HepG2 (cell line): ENCODE measurements at regions not wholly inside any gene's neighbourhood (a gene's known extent, or its start where the extent isn't known, plus 50 kb on each side); places are given as distances from the start of the nearest gene placed in this dataset.

ENCODE experiments used
- ATAC-seq: fragments of 200-7000 bp; cut with Tn5 transposase; 3 replicates; pipeline ENCODE4 v1.9.1; 2020; ENCODE audit warnings: mild to moderate bottlenecking, moderate library complexity
- BruUV-seq: library from RNA; stranded (reverse); fragments of 400-500 nt; replicated peaks from 2 replicates; lab custom pipeline; 2021; lab: Mats Ljungman, UMichigan
- CTCF ChIA-PET: fragments of 300-600 bp; formaldehyde crosslinking; extraction: SDS; loops from one replicate; lab custom pipeline; 2021; ENCODE audit warnings: low total read pairs, inconsistent platforms, low intra/inter-chr PET ratio; lab: Yijun Ruan, JAX
- POLR2A ChIA-PET: fragments of 350-600 bp; sonication (Branson Sonifier 250); formaldehyde crosslinking; loops from one replicate; lab custom pipeline; 2020; ENCODE audit warnings: antibody characterized with exemption, inconsistent platforms; lab: Yijun Ruan, JAX
- DNase-seq: peaks from one replicate; pipeline ENCODE4 v3.0.0-alpha.2; 2015; ENCODE audit warnings: low spot score
- FAIRE-seq: peaks from 3 replicates; lab custom pipeline; 2011; peaks lifted over from hg19 to GRCh38; lab: Jason Lieb, UNC
- H2AFZ ChIP-seq: one replicate; pipeline ENCODE4 v1.6.1; 2011; ENCODE audit warnings: low read length, inconsistent platforms
- H3K27ac ChIP-seq: fragments of 300-600 bp; 3 replicates; pipeline ENCODE4 v1.8.0; 2011; ENCODE audit warnings: mixed run types, mild to moderate bottlenecking, mixed read lengths, low read length, inconsistent platforms; ENCODE audit not compliant: insufficient read depth; ENCODE audit errors: extremely low read length
- H3K27me3 ChIP-seq, 2 experiments: fragments of 200-600 bp in 1 of 2; 2 replicates in 1 of 2; 3 replicates in 1 of 2; pipeline versions ENCODE4 v1.6.0 to v1.8.0; 2011; ENCODE audit warnings: low read length in 2 of 2, mild to moderate bottlenecking in 2 of 2, moderate library complexity in 2 of 2, inconsistent platforms in 1 of 2; ENCODE audit not compliant: insufficient read depth in 2 of 2, control insufficient read depth in 1 of 2
- H3K36me3 ChIP-seq, 2 experiments: fragments of 200-600 bp in 1 of 2; replicated peaks in 1 of 2; 2 replicates in 1 of 2; 3 replicates in 1 of 2; pipeline versions ENCODE4 v1.5.1 to v1.8.0; 2011; ENCODE audit warnings: low read length in 2 of 2, inconsistent platforms in 1 of 2; ENCODE audit not compliant: insufficient read depth in 2 of 2, control insufficient read depth in 1 of 2
- H3K4me1 ChIP-seq: 2 replicates; pipeline ENCODE4 v1.5.1; 2012; ENCODE audit warnings: low read length, inconsistent platforms; ENCODE audit not compliant: insufficient read depth
- H3K4me2 ChIP-seq: 2 replicates; pipeline ENCODE4 v1.6.0; 2011; ENCODE audit warnings: low read depth, low read length, inconsistent platforms
- H3K4me3 ChIP-seq, 3 experiments: fragments of 200-600 bp in 1 of 3; sonication (generic), shearing (Covaris generic) in 1 of 3; replicated peaks in 1 of 3; 2 replicates each; pipeline ENCODE4 v1.5.1; 2011 to 2016; ENCODE audit warnings: low read length in 3 of 3, inconsistent platforms in 2 of 3, low read depth in 2 of 3, mild to moderate bottlenecking in 2 of 3, control low read depth in 1 of 3, mixed read lengths in 1 of 3; ENCODE audit not compliant: insufficient read depth in 1 of 3
- H3K79me2 ChIP-seq: one replicate; pipeline ENCODE4 v1.6.1; 2011; ENCODE audit warnings: low read length, inconsistent platforms; ENCODE audit not compliant: insufficient read depth
- H3K9ac ChIP-seq: 2 replicates; pipeline ENCODE4 v1.6.0; 2011; ENCODE audit warnings: mild to moderate bottlenecking, low read depth, low read length, inconsistent platforms; ENCODE audit not compliant: insufficient read depth
- H3K9me3 ChIP-seq: 2 replicates; pipeline ENCODE4 v1.5.1; 2012; ENCODE audit warnings: mild to moderate bottlenecking, low read length
- H4K20me1 ChIP-seq: 2 replicates; pipeline ENCODE4 v1.6.0; 2011; ENCODE audit warnings: inconsistent platforms, mild to moderate bottlenecking, low read length, moderate library complexity; ENCODE audit not compliant: insufficient read depth
- ATF7-NPFF ChIP-seq: sonication (generic); formaldehyde crosslinking; IDR thresholded peaks from 2 replicates; pipeline ENCODE4 v1.8.1; 2023; ENCODE audit warnings: mild to moderate bottlenecking, low read depth, missing genetic modification reagents, moderate library complexity
- BCL6 ChIP-seq: IDR thresholded peaks from 2 replicates; pipeline ENCODE4 v1.6.1; 2016; ENCODE audit warnings: missing genetic modification reagents, missing compliant biosample characterization
- CCAR2 ChIP-seq: fragments of 200-400 bp; formaldehyde crosslinking; optimal IDR thresholded peaks from 2 replicates; pipeline ENCODE3; 2018; ENCODE audit warnings: low read depth, mild to moderate bottlenecking, low read length, moderate library complexity
- DZIP1 ChIP-seq: sonication (generic); formaldehyde crosslinking; IDR thresholded peaks from 2 replicates; pipeline ENCODE4 v1.5.0; 2020; ENCODE audit warnings: mild to moderate bottlenecking, missing genetic modification reagents
- FOXJ3 ChIP-seq: sonication (generic); formaldehyde crosslinking; IDR thresholded peaks from 2 replicates; pipeline ENCODE4 v1.4.0; 2020; ENCODE audit warnings: missing genetic modification reagents, mild to moderate bottlenecking, borderline replicate concordance
- GATA4 ChIP-seq: sonication (generic); IDR thresholded peaks from 2 replicates; pipeline ENCODE4 v1.6.1; 2016; ENCODE audit warnings: antibody characterized with exemption, low read depth, borderline replicate concordance
- SALL2 ChIP-seq: sonication (generic); formaldehyde crosslinking; IDR thresholded peaks from 2 replicates; pipeline ENCODE4 v1.8.1; 2023; ENCODE audit warnings: mild to moderate bottlenecking, missing genetic modification reagents, inconsistent platforms
- ZNF10 ChIP-seq: sonication (generic); formaldehyde crosslinking; IDR thresholded peaks from 2 replicates; pipeline ENCODE4 v1.4.0; 2020; ENCODE audit warnings: mild to moderate bottlenecking, low read depth, missing genetic modification reagents, borderline replicate concordance
- ZNF264 ChIP-seq: sonication (generic); formaldehyde crosslinking; IDR thresholded peaks from 2 replicates; pipeline ENCODE4 v1.4.0; 2020; ENCODE audit warnings: missing genetic modification reagents
- ZNF781 ChIP-seq: sonication (generic); formaldehyde crosslinking; IDR thresholded peaks from 2 replicates; pipeline ENCODE4 v1.5.1; 2020; ENCODE audit warnings: borderline replicate concordance, mild to moderate bottlenecking, missing genetic modification reagents; ENCODE audit errors: not compliant biosample characterization
- WGBS: methylation state at CpG from one replicate; pipeline ENCODE4 v1.1.6; 2017; ENCODE audit warnings: low lambda C conversion rate; 5-methylcytosine and 5-hydroxymethylcytosine counted together
- in situ Hi-C: cut with HindIII; loops from 2 replicates; pipeline ENCODE4 v1.10.0; 2017; ENCODE audit warnings: low pct_unique_long_range_greater_than_20kb; ENCODE audit not compliant: extremely low pct_ligation_motif_present
- intact Hi-C: fragments of 100-400 bp; cut with micrococcal nuclease; formaldehyde crosslinking; loops from one replicate; pipeline ENCODE4 v1.10.0; 2022; ENCODE audit not compliant: unreplicated experiment
- TF ChIP-seq, protein P1 (sequence below): sonication (generic); formaldehyde crosslinking; IDR thresholded peaks from 2 replicates; pipeline ENCODE4 v1.4.0; 2020; ENCODE audit warnings: missing genetic modification reagents
- TF ChIP-seq, protein P2 (sequence below): sonication (generic); formaldehyde crosslinking; IDR thresholded peaks from 2 replicates; pipeline ENCODE4 v1.8.1; 2023; ENCODE audit warnings: missing genetic modification reagents, mild to moderate bottlenecking, borderline replicate concordance
- TF ChIP-seq, protein P3 (sequence below): sonication (generic); formaldehyde crosslinking; IDR thresholded peaks from 2 replicates; pipeline ENCODE4 v1.5.1; 2020; ENCODE audit warnings: mild to moderate bottlenecking, moderate library complexity, missing genetic modification reagents

- WGBS: 17% methylated on average over 9 of the region's 9 CpGs
- POLR2A ChIA-PET: no interaction called here
- DNase-seq: no peak
Observed at GRCh38 chr5:91875196-91875779, 492.2 kb upstream of the ARRDC3 start.

More at GRCh38 chr5:91875196-91875779, 492.2 kb upstream of the ARRDC3 start:
- H2AFZ ChIP-seq: no peak overlapping the region
- H4K20me1 ChIP-seq: no peaks in the 10 kb centered on the region
- in situ Hi-C loops (no loop called here), intact Hi-C loops (no loop called here)
- FAIRE-seq (no peak), ATAC-seq (no peak)
- no peaks in the 10 kb centered on the region for H3K9me3 ChIP-seq
- H3K27ac ChIP-seq: no peak overlapping the region
- CTCF ChIA-PET: no interaction called here
- BruUV-seq: no TSS peak
- no peak overlapping the region for H3K4me3 ChIP-seq
- no peaks in the 10 kb centered on the region for H3K4me1 ChIP-seq
- H3K36me3 ChIP-seq: no peaks in the 10 kb centered on the region
- no peak overlapping the region for H3K9ac ChIP-seq
- TF ChIP-seq GATA4: no peak
- no peak for TF ChIP-seq FOXJ3 (CRISPR knock-in tag)
- no peak for TF ChIP-seq ZNF264
- TF ChIP-seq SALL2 (CRISPR knock-in tag): no peak
- TF ChIP-seq CCAR2: no peak
- TF ChIP-seq, protein P1, sequence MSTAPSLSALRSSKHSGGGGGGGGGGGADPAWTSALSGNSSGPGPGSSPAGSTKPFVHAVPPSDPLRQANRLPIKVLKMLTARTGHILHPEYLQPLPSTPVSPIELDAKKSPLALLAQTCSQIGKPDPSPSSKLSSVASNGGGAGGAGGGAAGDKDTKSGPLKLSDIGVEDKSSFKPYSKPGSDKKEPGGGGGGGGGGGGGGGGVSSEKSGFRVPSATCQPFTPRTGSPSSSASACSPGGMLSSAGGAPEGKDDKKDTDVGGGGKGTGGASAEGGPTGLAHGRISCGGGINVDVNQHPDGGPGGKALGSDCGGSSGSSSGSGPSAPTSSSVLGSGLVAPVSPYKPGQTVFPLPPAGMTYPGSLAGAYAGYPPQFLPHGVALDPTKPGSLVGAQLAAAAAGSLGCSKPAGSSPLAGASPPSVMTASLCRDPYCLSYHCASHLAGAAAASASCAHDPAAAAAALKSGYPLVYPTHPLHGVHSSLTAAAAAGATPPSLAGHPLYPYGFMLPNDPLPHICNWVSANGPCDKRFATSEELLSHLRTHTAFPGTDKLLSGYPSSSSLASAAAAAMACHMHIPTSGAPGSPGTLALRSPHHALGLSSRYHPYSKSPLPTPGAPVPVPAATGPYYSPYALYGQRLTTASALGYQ (CRISPR knock-in tag): no peak
- TF ChIP-seq BCL6: no peak
- TF ChIP-seq ZNF10 (CRISPR knock-in tag): no peak
- no peak for TF ChIP-seq ZNF781
- TF ChIP-seq DZIP1 (CRISPR knock-in tag): no peak
- TF ChIP-seq, protein P2, sequence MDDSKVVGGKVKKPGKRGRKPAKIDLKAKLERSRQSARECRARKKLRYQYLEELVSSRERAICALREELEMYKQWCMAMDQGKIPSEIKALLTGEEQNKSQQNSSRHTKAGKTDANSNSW (CRISPR knock-in tag): no peak
- TF ChIP-seq, protein P3, sequence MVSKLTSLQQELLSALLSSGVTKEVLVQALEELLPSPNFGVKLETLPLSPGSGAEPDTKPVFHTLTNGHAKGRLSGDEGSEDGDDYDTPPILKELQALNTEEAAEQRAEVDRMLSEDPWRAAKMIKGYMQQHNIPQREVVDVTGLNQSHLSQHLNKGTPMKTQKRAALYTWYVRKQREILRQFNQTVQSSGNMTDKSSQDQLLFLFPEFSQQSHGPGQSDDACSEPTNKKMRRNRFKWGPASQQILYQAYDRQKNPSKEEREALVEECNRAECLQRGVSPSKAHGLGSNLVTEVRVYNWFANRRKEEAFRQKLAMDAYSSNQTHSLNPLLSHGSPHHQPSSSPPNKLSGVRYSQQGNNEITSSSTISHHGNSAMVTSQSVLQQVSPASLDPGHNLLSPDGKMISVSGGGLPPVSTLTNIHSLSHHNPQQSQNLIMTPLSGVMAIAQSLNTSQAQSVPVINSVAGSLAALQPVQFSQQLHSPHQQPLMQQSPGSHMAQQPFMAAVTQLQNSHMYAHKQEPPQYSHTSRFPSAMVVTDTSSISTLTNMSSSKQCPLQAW (CRISPR knock-in tag): no peak
- no peak for TF ChIP-seq ATF7-NPFF (CRISPR knock-in tag)
- H3K27me3 ChIP-seq: no peaks in the 10 kb centered on the region; a peak in 1 of 5 replicates
- H3K79me2 ChIP-seq: no peaks in the 10 kb centered on the region
- H3K4me2 ChIP-seq: no peak overlapping the region
